BJ (cell line): ENCODE measurements at regions not wholly inside any gene's neighbourhood (a gene's known extent, or its start where the extent isn't known, plus 50 kb on each side); places are given as distances from the start of the nearest gene placed in this dataset.
"Not testable (repeated sequence)": the region's sequence is repeated elsewhere in the genome, so short reads cannot be mapped to it uniquely, and the experiment has no call there.

Experiments
- CTCF ChIA-PET: fragments of 350-600 bp; formaldehyde crosslinking; extraction: SDS; loops from one replicate; lab custom pipeline; 2021; ENCODE audit warnings: antibody characterized with exemption, inconsistent platforms; lab: Yijun Ruan, JAX
- POLR2A ChIA-PET: fragments of 300-600 bp; sonication (Branson Sonifier 250); formaldehyde crosslinking; extraction: SDS; loops from one replicate; lab custom pipeline; 2021; ENCODE audit warnings: antibody characterized with exemption; lab: Charles Lee
- DNase-seq: peaks from one replicate; pipeline ENCODE4 v3.0.0-alpha.2; 2011; ENCODE audit warnings: low read depth
- H3K27me3 ChIP-seq: 2 replicates; pipeline ENCODE4 v1.6.0; 2011; ENCODE audit warnings: low read length; ENCODE audit not compliant: control insufficient read depth, insufficient read depth
- H3K36me3 ChIP-seq: 2 replicates; pipeline ENCODE4 v1.5.1; 2011; ENCODE audit warnings: low read length; ENCODE audit not compliant: control insufficient read depth, insufficient read depth
- H3K4me3 ChIP-seq: 2 replicates; pipeline ENCODE4 v1.5.1; 2011; ENCODE audit warnings: low read depth, mild to moderate bottlenecking, control low read depth, low read length
- TF ChIP-seq, protein P1 (sequence below): IDR thresholded peaks from 2 replicates; pipeline ENCODE4 v1.5.1; 2011; ENCODE audit warnings: low read depth, mild to moderate bottlenecking, control low read depth, inconsistent platforms, low read length, moderate library complexity; ENCODE audit not compliant: insufficient read depth

GRCh38 chr10:30160271-30160982, 101.0 kb upstream of the JCAD start:
- TF ChIP-seq, protein P1, sequence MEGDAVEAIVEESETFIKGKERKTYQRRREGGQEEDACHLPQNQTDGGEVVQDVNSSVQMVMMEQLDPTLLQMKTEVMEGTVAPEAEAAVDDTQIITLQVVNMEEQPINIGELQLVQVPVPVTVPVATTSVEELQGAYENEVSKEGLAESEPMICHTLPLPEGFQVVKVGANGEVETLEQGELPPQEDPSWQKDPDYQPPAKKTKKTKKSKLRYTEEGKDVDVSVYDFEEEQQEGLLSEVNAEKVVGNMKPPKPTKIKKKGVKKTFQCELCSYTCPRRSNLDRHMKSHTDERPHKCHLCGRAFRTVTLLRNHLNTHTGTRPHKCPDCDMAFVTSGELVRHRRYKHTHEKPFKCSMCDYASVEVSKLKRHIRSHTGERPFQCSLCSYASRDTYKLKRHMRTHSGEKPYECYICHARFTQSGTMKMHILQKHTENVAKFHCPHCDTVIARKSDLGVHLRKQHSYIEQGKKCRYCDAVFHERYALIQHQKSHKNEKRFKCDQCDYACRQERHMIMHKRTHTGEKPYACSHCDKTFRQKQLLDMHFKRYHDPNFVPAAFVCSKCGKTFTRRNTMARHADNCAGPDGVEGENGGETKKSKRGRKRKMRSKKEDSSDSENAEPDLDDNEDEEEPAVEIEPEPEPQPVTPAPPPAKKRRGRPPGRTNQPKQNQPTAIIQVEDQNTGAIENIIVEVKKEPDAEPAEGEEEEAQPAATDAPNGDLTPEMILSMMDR = no peak
- no peak overlapping the region for H3K4me3 ChIP-seq
- H3K36me3 ChIP-seq = no peaks in the 10 kb centered on the region
- peaks cover 2% of the 10 kb centered on the region; the same call in 1 of the 2 replicates for H3K27me3 ChIP-seq
- DNase-seq = no peak
- POLR2A ChIA-PET = no interaction called here
- CTCF ChIA-PET = no interaction called here

DNA sequence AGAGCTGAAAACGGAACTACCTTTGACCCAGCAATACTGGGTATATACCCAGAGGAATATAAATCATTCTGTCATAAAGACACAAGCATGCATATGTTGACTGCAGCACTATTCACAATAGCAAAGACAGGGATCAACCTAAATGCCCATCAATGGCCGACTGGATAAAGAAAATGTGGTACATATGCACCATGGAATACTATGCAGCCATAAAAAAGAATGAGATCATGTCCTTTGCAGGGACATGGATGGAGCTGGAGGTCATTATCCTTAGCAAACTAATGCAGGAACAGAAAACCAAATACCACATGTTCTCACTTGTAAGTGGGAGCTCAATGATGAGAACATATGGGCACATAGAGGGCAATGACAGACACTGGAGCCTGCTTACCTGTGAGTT, 100.2 kb upstream of the JCAD start:
- POLR2A ChIA-PET, H3K4me3 ChIP-seq, DNase-seq, H3K36me3 ChIP-seq, H3K27me3 ChIP-seq: not testable (repeated sequence)
- CTCF ChIA-PET = interaction anchor here (0.7 kb wide), 1 partner anchor 38 kb away, joined by 3 read pairs; no protein-coding TSS in a partner anchor

DNA sequence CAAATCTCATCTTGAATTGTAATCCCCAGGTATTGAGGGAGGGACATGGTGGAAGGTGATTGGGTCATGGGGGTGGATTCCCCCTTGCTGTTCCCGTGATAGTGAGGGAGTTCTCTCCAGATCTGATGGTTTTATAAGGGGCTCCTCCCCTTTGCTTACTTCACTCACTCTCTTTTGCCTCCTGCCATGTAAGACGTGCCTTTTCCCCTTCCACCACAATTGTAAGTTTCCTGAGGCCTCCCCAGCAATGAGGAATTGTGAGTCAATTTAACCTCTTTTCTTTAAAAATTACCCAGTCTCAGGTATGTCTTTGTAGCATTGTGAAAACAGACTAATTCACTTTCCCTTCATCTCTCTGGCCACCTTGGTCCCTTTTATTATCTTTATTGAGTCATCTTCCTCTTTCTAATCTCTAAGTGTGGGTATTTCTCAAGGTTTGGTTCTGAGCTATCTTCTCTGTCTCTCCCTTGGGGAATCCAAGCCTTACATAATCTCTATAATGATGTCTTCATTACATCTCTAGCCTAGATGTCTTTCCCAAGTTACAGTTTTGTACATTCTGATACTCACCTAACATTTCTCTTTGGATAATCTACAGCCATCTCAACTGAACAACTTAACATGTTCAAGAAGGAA, 99.1 kb upstream of the JCAD start:
- H3K4me3 ChIP-seq = no peak overlapping the region
- POLR2A ChIA-PET = no interaction called here
- no peaks in the 10 kb centered on the region for H3K36me3 ChIP-seq
- no peak for DNase-seq
- CTCF ChIA-PET = no interaction called here
- H3K27me3 ChIP-seq = no peaks in the 10 kb centered on the region
- TF ChIP-seq, protein P1 = no peak

DNA sequence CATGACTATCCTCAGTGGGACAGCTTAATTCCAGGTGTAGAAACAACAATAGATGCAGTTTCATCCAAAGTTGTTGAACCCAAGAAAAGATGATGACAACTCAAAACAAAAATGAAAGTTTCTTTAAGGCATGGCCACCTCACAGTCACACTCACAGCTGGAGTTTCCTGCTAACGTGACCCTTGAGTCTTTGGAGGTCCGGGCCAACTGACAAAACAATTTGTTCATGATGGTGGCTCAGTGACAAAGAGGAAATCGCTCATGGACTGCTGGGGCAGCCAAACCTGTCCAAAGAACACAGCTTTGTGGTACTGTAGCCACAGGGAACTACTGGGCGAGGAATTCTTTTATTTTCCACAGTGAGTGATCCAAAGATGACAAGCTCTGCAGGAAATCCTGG, 96.0 kb upstream of the JCAD start:
- Histone ChIP-seq H3K36me3 (no peaks in the 10 kb centered on the region), H3K4me3 (no peak overlapping the region), H3K27me3 (no peaks in the 10 kb centered on the region)
- ChIA-PET POLR2A (no interaction called here), CTCF (interaction anchor here (1.1 kb wide), 1 partner anchor 81 kb away, joined by 3 read pairs; no protein-coding TSS in a partner anchor)
- DNase-seq = no peak
- TF ChIP-seq, protein P1 = no peak

- no peak for DNase-seq
- Histone ChIP-seq H3K4me3 (no peak overlapping the region), H3K27me3 (no peaks in the 10 kb centered on the region), H3K36me3 (no peaks in the 10 kb centered on the region)
- ChIA-PET CTCF (interaction anchor here (1.1 kb wide), 1 partner anchor 156 kb away, joined by 3 read pairs; no protein-coding TSS in a partner anchor), POLR2A (no interaction called here)
- TF ChIP-seq, protein P1 = no peak
Measured at GRCh38 chr10:30154561-30154960, 95.2 kb upstream of the JCAD start.
